Neutrophil (primary cell): ENCODE measurements at regions not wholly inside any gene's neighbourhood (a gene's known extent, or its start where the extent isn't known, plus 50 kb on each side); places are given as distances from the start of the nearest gene placed in this dataset.
"Not testable (repeated sequence)": the region's sequence is repeated elsewhere in the genome, so short reads cannot be mapped to it uniquely, and the experiment has no call there.

Experiments
- H3K27ac ChIP-seq: fragments of 200-600 bp; sonication (generic); 2 replicates; pipeline ENCODE4 v1.5.1; 2016; ENCODE audit warnings: mild to moderate bottlenecking, moderate library complexity
- H3K27me3 ChIP-seq: fragments of 200-600 bp; sonication (generic); 2 replicates; pipeline ENCODE4 v1.6.0; 2016; ENCODE audit warnings: mild to moderate bottlenecking
- H3K36me3 ChIP-seq: fragments of 200-600 bp; sonication (generic); 2 replicates; pipeline ENCODE4 v1.5.1; 2017
- H3K4me1 ChIP-seq, 2 experiments: fragments of 200-600 bp in 1 of 2; sonication (generic) in 1 of 2; 1 replicate in 1 of 2; 2 replicates in 1 of 2; pipeline versions ENCODE4 v1.5.1 to v1.6.1; 2013 to 2016; ENCODE audit warnings: low read depth in 1 of 2, low read length in 1 of 2, mild to moderate bottlenecking in 1 of 2, moderate library complexity in 1 of 2; ENCODE audit not compliant: control insufficient read depth in 1 of 2, insufficient read depth in 1 of 2
- H3K4me3 ChIP-seq, 2 experiments: fragments of 200-600 bp in 1 of 2; sonication (generic) in 1 of 2; 1 replicate in 1 of 2; 2 replicates in 1 of 2; pipeline ENCODE4 v1.5.1; 2013 to 2016; ENCODE audit warnings: low read depth in 1 of 2, low read length in 1 of 2, mild to moderate bottlenecking in 1 of 2, moderate library complexity in 1 of 2
- H3K9me3 ChIP-seq: fragments of 200-600 bp; sonication (generic); 2 replicates; pipeline ENCODE4 v1.5.1; 2016
- TF ChIP-seq, protein P1 (sequence below): fragments of 200-600 bp; sonication (generic); IDR thresholded peaks from 2 replicates; pipeline ENCODE4 v1.5.1; 2016; ENCODE audit warnings: antibody characterized with exemption

DNA sequence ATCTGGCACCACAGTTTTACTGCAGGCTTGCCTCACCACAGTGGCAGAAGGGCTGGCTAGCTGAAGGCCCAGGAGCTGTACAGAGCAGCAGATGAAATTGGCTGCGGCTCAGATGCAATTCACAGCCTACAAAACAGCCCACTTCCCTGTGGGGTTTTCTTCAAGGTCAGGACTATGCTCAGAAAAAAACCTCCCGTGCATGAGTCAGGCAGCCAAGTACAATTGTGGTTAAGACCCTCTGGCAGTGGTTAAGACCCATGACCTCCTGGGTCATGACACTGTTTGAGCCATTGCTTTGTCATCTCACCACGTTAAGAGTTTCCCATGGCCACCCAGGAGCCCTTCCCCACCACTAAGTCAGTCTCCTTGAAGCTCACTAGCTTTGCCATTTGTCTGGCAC lies 276.3 kb downstream of the HNRNPD start:
- Histone ChIP-seq H3K9me3 (no peaks in the 10 kb centered on the region), H3K36me3 (no peaks in the 10 kb centered on the region), H3K4me1 (no peaks in the 10 kb centered on the region), H3K27ac (no peak overlapping the region), H3K27me3 (no peaks in the 10 kb centered on the region), H3K4me3 (no peak overlapping the region)
- TF ChIP-seq, protein P1, sequence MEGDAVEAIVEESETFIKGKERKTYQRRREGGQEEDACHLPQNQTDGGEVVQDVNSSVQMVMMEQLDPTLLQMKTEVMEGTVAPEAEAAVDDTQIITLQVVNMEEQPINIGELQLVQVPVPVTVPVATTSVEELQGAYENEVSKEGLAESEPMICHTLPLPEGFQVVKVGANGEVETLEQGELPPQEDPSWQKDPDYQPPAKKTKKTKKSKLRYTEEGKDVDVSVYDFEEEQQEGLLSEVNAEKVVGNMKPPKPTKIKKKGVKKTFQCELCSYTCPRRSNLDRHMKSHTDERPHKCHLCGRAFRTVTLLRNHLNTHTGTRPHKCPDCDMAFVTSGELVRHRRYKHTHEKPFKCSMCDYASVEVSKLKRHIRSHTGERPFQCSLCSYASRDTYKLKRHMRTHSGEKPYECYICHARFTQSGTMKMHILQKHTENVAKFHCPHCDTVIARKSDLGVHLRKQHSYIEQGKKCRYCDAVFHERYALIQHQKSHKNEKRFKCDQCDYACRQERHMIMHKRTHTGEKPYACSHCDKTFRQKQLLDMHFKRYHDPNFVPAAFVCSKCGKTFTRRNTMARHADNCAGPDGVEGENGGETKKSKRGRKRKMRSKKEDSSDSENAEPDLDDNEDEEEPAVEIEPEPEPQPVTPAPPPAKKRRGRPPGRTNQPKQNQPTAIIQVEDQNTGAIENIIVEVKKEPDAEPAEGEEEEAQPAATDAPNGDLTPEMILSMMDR: no peak

DNA sequence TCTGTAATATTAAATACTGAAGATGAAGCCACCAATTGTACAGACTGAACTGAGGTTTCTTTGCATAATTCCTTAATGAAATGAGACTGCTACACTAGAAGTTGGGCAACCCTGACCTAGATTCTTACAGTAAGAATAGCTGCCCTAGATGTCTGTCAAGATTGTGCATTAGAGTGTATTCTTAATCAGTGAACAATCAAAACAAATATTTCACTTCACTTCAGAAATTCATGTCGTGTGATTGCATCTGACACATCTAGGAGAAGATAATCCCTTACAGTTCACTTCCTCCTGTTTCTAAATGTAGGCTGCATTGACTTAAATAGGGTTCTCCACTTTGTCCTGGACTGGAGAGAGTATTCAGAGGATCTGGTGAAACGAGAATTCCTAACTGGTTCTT lies 283.1 kb downstream of the HNRNPD start:
- TF ChIP-seq, protein P1: no peak
- no peaks in the 10 kb centered on the region for H3K36me3 ChIP-seq
- H3K27ac ChIP-seq: no peak overlapping the region
- H3K9me3 ChIP-seq: no peaks in the 10 kb centered on the region
- H3K4me3 ChIP-seq: no peak overlapping the region
- H3K27me3 ChIP-seq: no peaks in the 10 kb centered on the region
- H3K4me1 ChIP-seq: no peaks in the 10 kb centered on the region

DNA sequence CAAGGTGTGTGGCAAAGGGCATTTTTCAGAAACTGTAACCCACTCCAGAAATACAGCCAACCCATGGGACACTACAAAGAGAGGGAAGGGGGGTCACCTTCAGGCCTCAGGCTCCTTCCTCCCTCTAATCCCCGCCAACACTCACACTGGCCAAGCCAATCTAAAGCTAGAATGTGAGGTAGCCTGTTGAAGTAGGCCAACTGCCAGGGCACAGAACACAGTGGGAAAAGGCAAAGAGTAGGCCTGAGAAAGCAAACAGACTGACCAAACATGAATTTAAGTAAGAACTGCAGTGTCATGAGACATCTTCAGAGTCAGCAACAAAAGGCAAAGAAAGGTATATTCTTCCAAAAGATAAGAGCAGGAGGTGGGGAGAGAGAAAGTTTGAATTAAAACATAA lies 289.0 kb downstream of the HNRNPD start:
- no peak overlapping the region for H3K27ac ChIP-seq
- no peak overlapping the region for H3K4me3 ChIP-seq
- H3K4me1 ChIP-seq: peaks cover 0 to 3% of the 10 kb centered on the region in 2 experiments
- no peaks in the 10 kb centered on the region for H3K9me3 ChIP-seq
- no peaks in the 10 kb centered on the region for H3K27me3 ChIP-seq
- no peaks in the 10 kb centered on the region for H3K36me3 ChIP-seq
- TF ChIP-seq, protein P1: no peak

GRCh38 chr4:82077471-82077995 lies 296.3 kb downstream of the HNRNPD start:
- peaks cover 10% of the 10 kb centered on the region for H3K27me3 ChIP-seq
- not testable (repeated sequence) for H3K36me3 ChIP-seq, H3K9me3 ChIP-seq, H3K27ac ChIP-seq, H3K4me3 ChIP-seq
- H3K4me1 ChIP-seq: peaks cover 8 to 14% of the 10 kb centered on the region in 2 experiments

DNA sequence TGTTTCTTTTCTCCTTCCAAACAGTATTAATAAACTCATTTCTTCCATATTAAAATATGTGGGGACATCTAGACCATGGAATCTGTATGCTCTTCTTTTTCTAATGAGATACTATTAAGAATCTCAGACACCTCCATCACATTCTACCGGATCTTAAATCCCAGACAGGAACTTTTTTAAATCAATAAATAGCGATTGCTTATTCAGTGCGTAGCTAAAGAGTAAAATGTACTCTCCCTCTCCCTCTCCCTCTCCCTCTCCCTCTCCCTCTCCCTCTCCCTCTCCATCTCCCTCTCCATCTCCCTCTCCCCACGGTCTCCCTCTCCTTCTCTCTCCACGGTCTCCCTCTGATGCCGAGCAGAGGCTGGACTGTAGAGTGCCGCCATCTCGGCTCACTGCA lies 297.0 kb downstream of the HNRNPD start:
- Histone ChIP-seq H3K4me1 (peaks cover 8 to 14% of the 10 kb centered on the region in 2 experiments), H3K4me3 (no peak overlapping the region), H3K27me3 (peaks cover 10% of the 10 kb centered on the region), H3K36me3 (no peaks in the 10 kb centered on the region), H3K9me3 (no peaks in the 10 kb centered on the region), H3K27ac (no peak overlapping the region)
- TF ChIP-seq, protein P1: no peak

DNA sequence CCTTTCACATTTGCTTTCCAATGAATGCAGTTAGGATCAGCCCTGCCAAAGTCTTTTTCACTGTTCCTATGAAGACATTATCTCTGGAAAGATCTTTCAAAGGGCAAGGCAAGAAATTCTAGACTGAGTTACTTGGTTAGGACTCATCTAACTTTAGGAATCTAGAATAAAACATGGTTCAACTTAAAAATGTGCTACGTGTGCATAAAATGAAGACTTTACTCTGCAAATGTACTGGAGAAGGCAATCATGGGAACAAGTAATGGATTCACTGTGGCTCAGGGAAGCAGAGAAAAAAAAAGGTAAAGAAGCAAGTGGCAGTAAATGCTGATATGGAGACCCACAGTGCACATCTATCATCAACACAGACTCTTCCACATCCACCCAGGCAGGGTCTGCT lies 297.4 kb downstream of the HNRNPD start:
- H3K4me3 ChIP-seq: no peak overlapping the region
- H3K27ac ChIP-seq: no peak overlapping the region
- no peaks in the 10 kb centered on the region for H3K36me3 ChIP-seq
- no peaks in the 10 kb centered on the region for H3K9me3 ChIP-seq
- TF ChIP-seq, protein P1: no peak
- peaks cover 8 to 14% of the 10 kb centered on the region in 2 experiments for H3K4me1 ChIP-seq
- H3K27me3 ChIP-seq: peaks cover 11% of the 10 kb centered on the region
